ENCODE measurements at regions not wholly inside any gene's neighbourhood (a gene's known extent, or its start where the extent isn't known, plus 50 kb on each side); places are given as distances from the start of the nearest gene placed in this dataset.

- no peak for DNase-seq
- Histone ChIP-seq H3K9me3 (no peaks in the 10 kb centered on the region), H3K36me3 (ENCODE audit: control insufficient read depth, insufficient read depth, low read length) (no peaks in the 10 kb centered on the region), H3K4me3 (ENCODE audit: low read depth, low read length) (no peak overlapping the region), H3K27me3 (replicated peaks; ENCODE audit: control insufficient read depth, insufficient read depth, low read length) (no peaks in the 10 kb centered on the region), H3K4me1 (no peaks in the 10 kb centered on the region)
- no peak for TF ChIP-seq CTCF (IDR thresholded peaks at IDR 0.05; ENCODE audit: insufficient read depth in 1 of 2, low read depth in 1 of 2, low read length in 1 of 2, severe bottlenecking in 1 of 2, unreplicated experiment in 1 of 2)
- no peaks in the 10 kb centered on the region for H3K9me3 Mint-ChIP-seq (ENCODE audit: unreplicated experiment)
- no peak overlapping the region for H3K4me3 Mint-ChIP-seq (ENCODE audit: unreplicated experiment)
- H3K36me3 Mint-ChIP-seq (ENCODE audit: insufficient read depth, unreplicated experiment), result no peaks in the 10 kb centered on the region
- no TSS peak for BruUV-seq (replicated peaks)
- CTCF ChIA-PET, result no interaction called here
- H3K27me3 Mint-ChIP-seq (ENCODE audit: insufficient read depth, unreplicated experiment), result peaks cover 3% of the 10 kb centered on the region
- H3K27ac Mint-ChIP-seq (ENCODE audit: unreplicated experiment), result no peak overlapping the region
- POLR2A ChIA-PET, result no interaction called here
- intact Hi-C loops (cut with micrococcal nuclease; ENCODE audit: unreplicated experiment), result loop anchor here (10.0 kb wide), 1 partner anchor 114 kb away; no protein-coding TSS in a partner anchor
- no peaks in the 10 kb centered on the region for H3K4me1 Mint-ChIP-seq (ENCODE audit: low read depth, unreplicated experiment)
Observed at GRCh38 chr4:89599026-89599425, 237.9 kb downstream of the SNCA start.

- peak; percentile 40 to 45 for TF ChIP-seq CTCF (IDR thresholded peaks at IDR 0.05; ENCODE audit: insufficient read depth in 1 of 2, low read depth in 1 of 2, low read length in 1 of 2, severe bottlenecking in 1 of 2, unreplicated experiment in 1 of 2)
- Mint-ChIP-seq H3K4me1 (ENCODE audit: low read depth, unreplicated experiment) (no peaks in the 10 kb centered on the region), H3K36me3 (ENCODE audit: insufficient read depth, unreplicated experiment) (no peaks in the 10 kb centered on the region), H3K27me3 (ENCODE audit: insufficient read depth, unreplicated experiment) (peaks cover 3% of the 10 kb centered on the region), H3K27ac (ENCODE audit: unreplicated experiment) (no peak overlapping the region), H3K9me3 (ENCODE audit: unreplicated experiment) (no peaks in the 10 kb centered on the region), H3K4me3 (ENCODE audit: unreplicated experiment) (no peak overlapping the region)
- Histone ChIP-seq H3K27me3 (replicated peaks; ENCODE audit: control insufficient read depth, insufficient read depth, low read length) (no peaks in the 10 kb centered on the region), H3K9me3 (no peaks in the 10 kb centered on the region), H3K4me1 (no peaks in the 10 kb centered on the region), H3K36me3 (ENCODE audit: control insufficient read depth, insufficient read depth, low read length) (no peaks in the 10 kb centered on the region), H3K4me3 (ENCODE audit: low read depth, low read length) (no peak overlapping the region)
- peak in 1 of 2 experiments; percentile 9 for DNase-seq
- intact Hi-C loops (cut with micrococcal nuclease; ENCODE audit: unreplicated experiment), result loop anchor here (1.0 to 10.0 kb wide), 2 partner anchors 114 to 304 kb away; no protein-coding TSS in a partner anchor
- ChIA-PET POLR2A (no interaction called here), CTCF (no interaction called here)
- BruUV-seq (replicated peaks), result no TSS peak
Observed at GRCh38 chr4:89598602-89599001, 238.4 kb downstream of the SNCA start.

- H3K27me3 Mint-ChIP-seq (ENCODE audit: insufficient read depth, unreplicated experiment), result peaks cover 3% of the 10 kb centered on the region
- no peaks in the 10 kb centered on the region for H3K36me3 ChIP-seq (ENCODE audit: control insufficient read depth, insufficient read depth, low read length)
- H3K27me3 ChIP-seq (replicated peaks; ENCODE audit: control insufficient read depth, insufficient read depth, low read length), result no peaks in the 10 kb centered on the region
- POLR2A ChIA-PET, result no interaction called here
- H3K36me3 Mint-ChIP-seq (ENCODE audit: insufficient read depth, unreplicated experiment), result no peaks in the 10 kb centered on the region
- CTCF ChIA-PET, result no interaction called here
- H3K9me3 Mint-ChIP-seq (ENCODE audit: unreplicated experiment), result no peaks in the 10 kb centered on the region
- H3K9me3 ChIP-seq, result no peaks in the 10 kb centered on the region
- no peaks in the 10 kb centered on the region for H3K4me1 Mint-ChIP-seq (ENCODE audit: low read depth, unreplicated experiment)
- DNase-seq, result no peak
- no peak overlapping the region for H3K27ac Mint-ChIP-seq (ENCODE audit: unreplicated experiment)
- H3K4me1 ChIP-seq, result no peaks in the 10 kb centered on the region
- no TSS peak for BruUV-seq (replicated peaks)
- no peak for TF ChIP-seq CTCF (IDR thresholded peaks at IDR 0.05; ENCODE audit: insufficient read depth in 1 of 2, low read depth in 1 of 2, low read length in 1 of 2, severe bottlenecking in 1 of 2, unreplicated experiment in 1 of 2)
- H3K4me3 Mint-ChIP-seq (ENCODE audit: unreplicated experiment), result no peak overlapping the region
- no peak overlapping the region for H3K4me3 ChIP-seq (ENCODE audit: low read depth, low read length)
- intact Hi-C loops (cut with micrococcal nuclease; ENCODE audit: unreplicated experiment), result loop anchor here (10.0 kb wide), 1 partner anchor 110 kb away; no protein-coding TSS in a partner anchor
Observed at GRCh38 chr4:89595125-89595789, 241.7 kb downstream of the SNCA start.
